ENCODE measurements at regions not wholly inside any gene's neighbourhood (a gene's known extent, or its start where the extent isn't known, plus 50 kb on each side); places are given as distances from the start of the nearest gene placed in this dataset.
A peak's percentile ranks its signal among the peaks of the same experiment; 100 is the strongest.

- DNase-seq, result no peak
Observed at GRCh38 chr10:93180482-93180931, 106.8 kb downstream of the CYP26A1 start.

GRCh38 chr10:93181271-93182048, 107.8 kb downstream of the CYP26A1 start:
- DNase-seq, result peak; percentile 67

GRCh38 chr10:93182049-93182327, 108.3 kb downstream of the CYP26A1 start:
- no peak for DNase-seq

- no peak for DNase-seq
Observed at GRCh38 chr10:93182790-93183189, 109.1 kb downstream of the CYP26A1 start.

GRCh38 chr10:93186653-93187052, 113.0 kb downstream of the CYP26A1 start:
- no peak for DNase-seq

GRCh38 chr10:93189944-93190343, 116.3 kb downstream of the CYP26A1 start:
- DNase-seq, result no peak

GRCh38 chr10:93190372-93190771, 116.7 kb downstream of the CYP26A1 start:
- DNase-seq, result peak; percentile 88

GRCh38 chr10:93193906-93194305, 120.2 kb downstream of the CYP26A1 start:
- no peak for DNase-seq

GRCh38 chr10:93198401-93199131, 124.9 kb downstream of the CYP26A1 start:
- peak; percentile 96 for DNase-seq

GRCh38 chr10:93199191-93199751, 125.6 kb downstream of the CYP26A1 start:
- DNase-seq, result peak; percentile 94

GRCh38 chr10:93204494-93205485, 131.1 kb downstream of the CYP26A1 start:
- DNase-seq, result no peak

GRCh38 chr10:93206652-93207051, 133.0 kb downstream of the CYP26A1 start:
- DNase-seq, result no peak

GRCh38 chr10:93208717-93209464, 135.2 kb downstream of the CYP26A1 start:
- DNase-seq, result peak; percentile 82

- no peak for DNase-seq
Observed at GRCh38 chr10:93211991-93212390, 138.3 kb downstream of the CYP26A1 start.

- DNase-seq, result no peak
Observed at GRCh38 chr10:93215312-93215711, 141.6 kb downstream of the CYP26A1 start.

- no peak for DNase-seq
Observed at GRCh38 chr10:93216341-93216985, 142.8 kb downstream of the CYP26A1 start.

- no peak for DNase-seq
Observed at GRCh38 chr10:93218386-93218785, 144.7 kb downstream of the CYP26A1 start.

- no peak for DNase-seq
Observed at GRCh38 chr10:93219347-93219746, 145.7 kb downstream of the CYP26A1 start.

- DNase-seq, result no peak
Observed at GRCh38 chr10:93220296-93221170, 146.8 kb downstream of the CYP26A1 start.

- DNase-seq, result no peak
Observed at GRCh38 chr10:93221171-93221496, 147.4 kb downstream of the CYP26A1 start.

- DNase-seq, result no peak
Observed at GRCh38 chr10:93221521-93221920, 147.8 kb downstream of the CYP26A1 start.

All from inflammatory macrophage treated with lipopolysaccharide for 4 hours (primary cell).